Mesothelial cell of epicardium (in vitro differentiated cells): ENCODE measurements at regions not wholly inside any gene's neighbourhood (a gene's known extent, or its start where the extent isn't known, plus 50 kb on each side); places are given as distances from the start of the nearest gene placed in this dataset.

Experiments
- DNase-seq, 2 experiments: peaks; one replicate each; pipeline ENCODE4 v3.0.0; 2021; ENCODE audit warnings: low spot score in 2 of 2; ENCODE audit not compliant: unreplicated experiment in 2 of 2
- H3K27ac Mint-ChIP-seq: 2 replicates; pipeline ENCODE4 v1.8.0; 2021; ENCODE audit warnings: mixed read lengths
- H3K27me3 Mint-ChIP-seq: 2 replicates; pipeline ENCODE4 v1.8.0; 2021; ENCODE audit warnings: low read depth, mixed read lengths
- H3K36me3 Mint-ChIP-seq: 2 replicates; pipeline ENCODE4 v1.8.0; 2021; ENCODE audit warnings: mixed read lengths
- H3K4me1 Mint-ChIP-seq: 2 replicates; pipeline ENCODE4 v1.8.0; 2021; ENCODE audit warnings: mixed read lengths
- H3K4me3 Mint-ChIP-seq: 2 replicates; pipeline ENCODE4 v1.8.0; 2021; ENCODE audit warnings: mild to moderate bottlenecking, moderate library complexity, mixed read lengths
- H3K9me3 Mint-ChIP-seq: 2 replicates; pipeline ENCODE4 v1.8.0; 2021; ENCODE audit warnings: mixed read lengths
- CTCF ChIP-seq: fragments of 200-600 bp; sonication (generic); IDR thresholded peaks from one replicate; pipeline ENCODE4 v1.5.0; 2021; ENCODE audit warnings: antibody characterized with exemption; ENCODE audit not compliant: unreplicated experiment

- Mint-ChIP-seq H3K27me3 (peaks cover 17% of the 10 kb centered on the region), H3K9me3 (peaks cover 6% of the 10 kb centered on the region), H3K27ac (no peak overlapping the region), H3K4me1 (no peaks in the 10 kb centered on the region), H3K4me3 (no peak overlapping the region), H3K36me3 (no peaks in the 10 kb centered on the region)
- no peak for TF ChIP-seq CTCF
- DNase-seq: peak in 1 of 2 experiments; percentile 19
These were observed 180.3 kb upstream of the SHH start for GRCh38 chr7:155992538-155992937.

DNA sequence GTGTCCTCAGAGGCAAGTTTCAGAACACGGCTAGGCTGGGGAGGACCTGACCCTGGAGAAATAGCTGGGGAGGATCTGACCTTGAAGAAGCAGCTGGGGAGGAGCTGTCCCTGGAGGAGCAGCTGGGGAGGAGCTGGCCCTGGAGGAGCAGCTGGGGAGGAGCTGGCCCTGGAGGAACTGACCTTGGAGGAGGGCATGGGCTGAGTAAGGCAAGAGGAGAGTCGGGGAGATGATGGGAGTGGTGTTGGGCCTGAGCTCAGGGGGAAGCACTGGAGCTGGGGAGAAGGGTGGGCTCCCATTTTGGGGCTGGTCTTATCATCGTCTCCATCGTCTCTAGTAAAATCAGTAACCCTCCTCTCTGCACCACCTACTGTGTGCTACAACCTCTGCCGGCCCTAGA, 179.8 kb upstream of the SHH start:
- Mint-ChIP-seq H3K27ac (no peak overlapping the region), H3K9me3 (peaks cover 6% of the 10 kb centered on the region), H3K4me3 (no peak overlapping the region), H3K4me1 (no peaks in the 10 kb centered on the region), H3K36me3 (no peaks in the 10 kb centered on the region), H3K27me3 (peaks cover 14% of the 10 kb centered on the region)
- no peak for DNase-seq
- no peak for TF ChIP-seq CTCF

GRCh38 chr7:155991470-155991869, 179.2 kb upstream of the SHH start:
- Mint-ChIP-seq H3K36me3 (no peaks in the 10 kb centered on the region), H3K4me3 (no peak overlapping the region), H3K27me3 (peaks cover 10% of the 10 kb centered on the region), H3K4me1 (no peaks in the 10 kb centered on the region), H3K9me3 (peaks cover 6% of the 10 kb centered on the region), H3K27ac (no peak overlapping the region)
- no peak for DNase-seq
- no peak for TF ChIP-seq CTCF

DNA sequence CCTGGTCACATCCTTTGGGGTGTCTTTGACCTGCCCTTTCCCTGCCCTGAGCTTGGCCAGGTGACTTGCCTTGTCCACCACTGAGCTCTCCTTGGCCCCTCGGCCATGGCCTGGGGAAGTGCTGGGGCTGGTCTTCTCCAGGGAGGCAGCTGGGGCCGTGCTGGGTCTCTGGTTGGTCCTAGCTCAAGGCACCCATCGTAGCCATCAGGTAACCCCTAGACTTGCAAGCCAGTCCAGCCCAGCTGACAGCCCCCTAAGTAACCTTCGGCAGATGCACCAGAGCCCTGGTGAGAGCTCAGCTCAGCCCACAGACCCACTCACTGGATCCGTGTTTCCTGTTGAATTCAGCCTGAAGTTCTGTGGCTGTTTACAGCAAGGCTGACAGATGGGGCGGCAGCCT, 176.2 kb upstream of the SHH start:
- TF ChIP-seq CTCF: no peak
- H3K27ac Mint-ChIP-seq: no peak overlapping the region
- peaks cover 4% of the 10 kb centered on the region for H3K27me3 Mint-ChIP-seq
- peaks cover 6% of the 10 kb centered on the region for H3K9me3 Mint-ChIP-seq
- no peak overlapping the region for H3K4me3 Mint-ChIP-seq
- H3K4me1 Mint-ChIP-seq: no peaks in the 10 kb centered on the region
- peak in 1 of 2 experiments; percentile 17 for DNase-seq
- no peaks in the 10 kb centered on the region for H3K36me3 Mint-ChIP-seq

DNA sequence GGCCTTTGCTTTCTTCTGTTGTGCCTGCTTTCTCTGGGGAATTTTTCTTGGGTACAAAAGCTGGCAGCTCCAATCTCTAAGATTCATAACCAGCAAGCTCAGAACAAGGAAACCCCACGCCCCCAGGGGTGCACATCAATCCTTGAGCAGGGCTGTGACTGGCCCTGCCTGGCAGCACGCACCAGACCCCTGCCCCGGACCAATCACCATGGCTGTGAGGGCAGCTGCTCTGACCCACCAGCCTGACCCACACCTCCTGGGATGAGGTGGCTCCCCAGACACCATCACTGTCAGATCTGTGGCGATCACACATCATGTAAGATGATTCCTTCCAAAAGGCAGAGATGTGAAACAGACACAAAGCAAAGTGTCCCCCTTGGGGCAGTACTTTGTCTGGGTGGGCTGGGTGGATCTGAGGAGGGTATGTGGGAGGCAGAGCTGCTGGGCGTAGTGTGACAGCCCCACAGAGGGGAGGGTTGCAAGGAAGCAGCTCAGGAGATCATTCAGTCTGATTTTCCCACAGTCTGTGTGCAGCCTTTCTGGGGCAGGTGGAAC, 175.5 kb upstream of the SHH start:
- H3K9me3 Mint-ChIP-seq: peaks cover 6% of the 10 kb centered on the region
- H3K36me3 Mint-ChIP-seq: no peaks in the 10 kb centered on the region
- DNase-seq: peak in 1 of 2 experiments; percentile 21
- peaks cover 4% of the 10 kb centered on the region for H3K27me3 Mint-ChIP-seq
- H3K27ac Mint-ChIP-seq: no peak overlapping the region
- TF ChIP-seq CTCF: no peak
- H3K4me1 Mint-ChIP-seq: no peaks in the 10 kb centered on the region
- no peak overlapping the region for H3K4me3 Mint-ChIP-seq

- H3K36me3 Mint-ChIP-seq: no peaks in the 10 kb centered on the region
- DNase-seq: peak in 1 of 2 experiments; percentile 22
- no peak for TF ChIP-seq CTCF
- H3K27ac Mint-ChIP-seq: no peak overlapping the region
- H3K27me3 Mint-ChIP-seq: peaks cover 4% of the 10 kb centered on the region
- H3K4me1 Mint-ChIP-seq: no peaks in the 10 kb centered on the region
- peaks cover 6% of the 10 kb centered on the region for H3K9me3 Mint-ChIP-seq
- H3K4me3 Mint-ChIP-seq: no peak overlapping the region
These were observed 174.4 kb upstream of the SHH start for GRCh38 chr7:155986497-155987160.
